Keratinocyte (primary cell): ENCODE measurements at regions not wholly inside any gene's neighbourhood (a gene's known extent, or its start where the extent isn't known, plus 50 kb on each side); places are given as distances from the start of the nearest gene placed in this dataset.

ENCODE experiments used
- DNase-seq: peaks from one replicate; pipeline ENCODE4 v3.0.0-alpha.2; 2011; ENCODE audit warnings: low read depth, missing footprints, low spot score
- FAIRE-seq: peaks from 2 replicates; lab custom pipeline; 2011; peaks lifted over from hg19 to GRCh38; lab: Jason Lieb, UNC
- H2AFZ ChIP-seq: 2 replicates; pipeline ENCODE4 v1.6.0; 2012; ENCODE audit warnings: low read length, control low read depth, inconsistent platforms; ENCODE audit not compliant: control insufficient read depth
- H3K27ac ChIP-seq: 2 replicates; pipeline ENCODE4 v1.5.1; 2011; ENCODE audit warnings: low read length; ENCODE audit not compliant: control insufficient read depth, insufficient read depth
- H3K27me3 ChIP-seq: 3 replicates; pipeline ENCODE4 v1.6.0; 2011; ENCODE audit warnings: low read length; ENCODE audit not compliant: control insufficient read depth, insufficient read depth; ENCODE audit errors: extremely low read depth
- H3K36me3 ChIP-seq, 2 experiments: 2 replicates in 1 of 2; 3 replicates in 1 of 2; pipeline ENCODE4 v1.5.1; 2011; ENCODE audit warnings: low read length in 2 of 2, mild to moderate bottlenecking in 1 of 2; ENCODE audit not compliant: control insufficient read depth in 2 of 2, insufficient read depth in 2 of 2; ENCODE audit errors: extremely low read depth in 1 of 2
- H3K4me1 ChIP-seq: 3 replicates; pipeline ENCODE4 v1.5.1; 2011; ENCODE audit warnings: low read length; ENCODE audit not compliant: control insufficient read depth, insufficient read depth; ENCODE audit errors: extremely low read depth
- H3K4me2 ChIP-seq: 3 replicates; pipeline ENCODE4 v1.6.0; 2011; ENCODE audit warnings: low read depth, low read length; ENCODE audit not compliant: control insufficient read depth, insufficient read depth; ENCODE audit errors: extremely low read depth
- H3K4me3 ChIP-seq, 3 experiments: fragments of 200-600 bp in 1 of 3; sonication (generic) in 1 of 3; 2 replicates in 2 of 3; 3 replicates in 1 of 3; pipeline ENCODE4 v1.5.1; 2011 to 2016; ENCODE audit warnings: low read length in 3 of 3, mild to moderate bottlenecking in 3 of 3, control low read depth in 2 of 3, inconsistent platforms in 1 of 3, low read depth in 1 of 3, mixed read lengths in 1 of 3, mixed run types in 1 of 3, moderate library complexity in 1 of 3; ENCODE audit not compliant: control insufficient read depth in 2 of 3, insufficient read depth in 2 of 3; ENCODE audit errors: extremely low read depth in 1 of 3
- H3K79me2 ChIP-seq: 2 replicates; pipeline ENCODE4 v1.6.0; 2012; ENCODE audit warnings: low read length; ENCODE audit not compliant: control insufficient read depth, insufficient read depth
- H3K9ac ChIP-seq: 3 replicates; pipeline ENCODE4 v1.6.0; 2011; ENCODE audit warnings: low read length; ENCODE audit not compliant: control insufficient read depth, insufficient read depth; ENCODE audit errors: extremely low read depth
- H3K9me1 ChIP-seq: 3 replicates; pipeline ENCODE4 v1.6.0; 2011; ENCODE audit warnings: low read length; ENCODE audit not compliant: control insufficient read depth, insufficient read depth; ENCODE audit errors: extremely low read depth
- H3K9me3 ChIP-seq: 2 replicates; pipeline ENCODE4 v1.5.1; 2012; ENCODE audit warnings: low read depth, low read length; ENCODE audit not compliant: control insufficient read depth
- H4K20me1 ChIP-seq: 3 replicates; pipeline ENCODE4 v1.6.0; 2011; ENCODE audit warnings: low read length; ENCODE audit not compliant: control insufficient read depth, insufficient read depth; ENCODE audit errors: extremely low read depth
- EZH2 ChIP-seq: IDR thresholded peaks from one replicate; pipeline ENCODE4 v1.6.1; 2012; ENCODE audit warnings: inconsistent platforms, mild to moderate bottlenecking, low read length, moderate library complexity
- dilution Hi-C: fragments of 300-500 bp; cut with MboI; formaldehyde crosslinking; loops from one replicate; pipeline ENCODE4 v1.7.0; 2020; ENCODE audit warnings: low sequenced_read_pairs; ENCODE audit not compliant: extremely low pct_ligation_motif_present
- TF ChIP-seq, protein P1 (sequence below), 3 experiments: IDR thresholded peaks in 1 of 3; conservative IDR thresholded peaks in 1 of 3; optimal IDR thresholded peaks in 1 of 3; 2 replicates in 2 of 3; 3 replicates in 1 of 3; pipeline versions ENCODE3 to v1.5.1; 2011; ENCODE audit warnings: low read length in 3 of 3, mild to moderate bottlenecking in 3 of 3, moderate library complexity in 2 of 3, control low read depth in 1 of 3, inconsistent platforms in 1 of 3; ENCODE audit not compliant: insufficient read depth in 2 of 3; ENCODE audit errors: extremely low read depth in 1 of 3

- Histone ChIP-seq H4K20me1 (no peaks in the 10 kb centered on the region), H2AFZ (no peak overlapping the region), H3K4me3 (no peak overlapping the region), H3K9ac (no peak overlapping the region), H3K9me3 (no peaks in the 10 kb centered on the region), H3K27ac (no peak overlapping the region), H3K27me3 (no peaks in the 10 kb centered on the region), H3K9me1 (no peaks in the 10 kb centered on the region), H3K36me3 (no peaks in the 10 kb centered on the region), H3K4me1 (no peaks in the 10 kb centered on the region), H3K79me2 (no peaks in the 10 kb centered on the region), H3K4me2 (no peak overlapping the region)
- dilution Hi-C loops: no loop called here
- DNase-seq (no peak), FAIRE-seq (no peak)
- TF ChIP-seq, protein P1, sequence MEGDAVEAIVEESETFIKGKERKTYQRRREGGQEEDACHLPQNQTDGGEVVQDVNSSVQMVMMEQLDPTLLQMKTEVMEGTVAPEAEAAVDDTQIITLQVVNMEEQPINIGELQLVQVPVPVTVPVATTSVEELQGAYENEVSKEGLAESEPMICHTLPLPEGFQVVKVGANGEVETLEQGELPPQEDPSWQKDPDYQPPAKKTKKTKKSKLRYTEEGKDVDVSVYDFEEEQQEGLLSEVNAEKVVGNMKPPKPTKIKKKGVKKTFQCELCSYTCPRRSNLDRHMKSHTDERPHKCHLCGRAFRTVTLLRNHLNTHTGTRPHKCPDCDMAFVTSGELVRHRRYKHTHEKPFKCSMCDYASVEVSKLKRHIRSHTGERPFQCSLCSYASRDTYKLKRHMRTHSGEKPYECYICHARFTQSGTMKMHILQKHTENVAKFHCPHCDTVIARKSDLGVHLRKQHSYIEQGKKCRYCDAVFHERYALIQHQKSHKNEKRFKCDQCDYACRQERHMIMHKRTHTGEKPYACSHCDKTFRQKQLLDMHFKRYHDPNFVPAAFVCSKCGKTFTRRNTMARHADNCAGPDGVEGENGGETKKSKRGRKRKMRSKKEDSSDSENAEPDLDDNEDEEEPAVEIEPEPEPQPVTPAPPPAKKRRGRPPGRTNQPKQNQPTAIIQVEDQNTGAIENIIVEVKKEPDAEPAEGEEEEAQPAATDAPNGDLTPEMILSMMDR (optimal IDR thresholded peaks at IDR 0.05 in 1 of 3, IDR thresholded peaks at IDR 0.05 in 1 of 3, conservative IDR thresholded peaks at IDR 0.05 in 1 of 3; ENCODE audit: extremely low read depth in 1 of 3, insufficient read depth in 2 of 3, low read length in 3 of 3): no peak
- no peak for TF ChIP-seq EZH2
These were observed 1679.9 kb downstream of the EFNB2 start for GRCh38 chr13:104855581-104855980.

GRCh38 chr13:104854698-104855097 lies 1680.8 kb downstream of the EFNB2 start:
- Histone ChIP-seq H3K4me1 (no peaks in the 10 kb centered on the region), H3K4me2 (no peak overlapping the region), H3K4me3 (no peak overlapping the region), H3K79me2 (no peaks in the 10 kb centered on the region), H3K9me3 (no peaks in the 10 kb centered on the region), H2AFZ (no peak overlapping the region), H4K20me1 (no peaks in the 10 kb centered on the region), H3K9me1 (no peaks in the 10 kb centered on the region), H3K27ac (no peak overlapping the region), H3K36me3 (no peaks in the 10 kb centered on the region), H3K27me3 (no peaks in the 10 kb centered on the region), H3K9ac (no peak overlapping the region)
- FAIRE-seq (no peak), DNase-seq (no peak)
- TF ChIP-seq, protein P1 (optimal IDR thresholded peaks at IDR 0.05 in 1 of 3, IDR thresholded peaks at IDR 0.05 in 1 of 3, conservative IDR thresholded peaks at IDR 0.05 in 1 of 3; ENCODE audit: extremely low read depth in 1 of 3, insufficient read depth in 2 of 3, low read length in 3 of 3): no peak
- no peak for TF ChIP-seq EZH2
- dilution Hi-C loops: no loop called here
